ENCODE measurements at regions not wholly inside any gene's neighbourhood (a gene's known extent, or its start where the extent isn't known, plus 50 kb on each side); places are given as distances from the start of the nearest gene placed in this dataset.

- no peak for TF ChIP-seq CTCF (optimal IDR thresholded peaks at IDR 0.05 in 1 of 3, IDR thresholded peaks at IDR 0.05 in 1 of 3, conservative IDR thresholded peaks at IDR 0.05 in 1 of 3; ENCODE audit: extremely low read depth in 1 of 3, insufficient read depth in 2 of 3, low read length in 3 of 3)
- TF ChIP-seq EZH2 (IDR thresholded peaks at IDR 0.05; ENCODE audit: low read length), result no peak
These were observed 155.7 kb upstream of the STX18 start for GRCh38 chr4:4697584-4697983.
